GM12873 (cell line): ENCODE measurements at regions not wholly inside any gene's neighbourhood (a gene's known extent, or its start where the extent isn't known, plus 50 kb on each side); places are given as distances from the start of the nearest gene placed in this dataset.

Experiments
- CTCF ChIP-seq: IDR thresholded peaks from 2 replicates; pipeline ENCODE4 v1.5.1; 2012; ENCODE audit warnings: low read depth, mild to moderate bottlenecking, moderate library complexity, low read length, control low read depth; ENCODE audit not compliant: insufficient read depth; ENCODE audit errors: missing control alignments

GRCh38 chr4:32025851-32026459, 1305.8 kb downstream of the PCDH7 start:
- no peak for TF ChIP-seq CTCF

GRCh38 chr4:32030406-32030805, 1310.2 kb downstream of the PCDH7 start:
- no peak for TF ChIP-seq CTCF

- TF ChIP-seq CTCF = no peak
Observed at GRCh38 chr4:32031026-32031425, 1310.9 kb downstream of the PCDH7 start.

GRCh38 chr4:32032136-32032672, 1312.0 kb downstream of the PCDH7 start:
- no peak for TF ChIP-seq CTCF

GRCh38 chr4:32037399-32037798, 1317.2 kb downstream of the PCDH7 start:
- no peak for TF ChIP-seq CTCF

- TF ChIP-seq CTCF = no peak
Observed at GRCh38 chr4:32042486-32043247, 1322.5 kb downstream of the PCDH7 start.

- no peak for TF ChIP-seq CTCF
Observed at GRCh38 chr4:32043248-32043633, 1323.1 kb downstream of the PCDH7 start.
